Epithelial cell of prostate (primary cell): ENCODE measurements at regions not wholly inside any gene's neighbourhood (a gene's known extent, or its start where the extent isn't known, plus 50 kb on each side); places are given as distances from the start of the nearest gene placed in this dataset.
"Not testable (repeated sequence)": the region's sequence is repeated elsewhere in the genome, so short reads cannot be mapped to it uniquely, and the experiment has no call there.

Experiments
- DNase-seq: peaks from one replicate; pipeline ENCODE4 v3.0.0-alpha.2; 2011; ENCODE audit warnings: low read depth, low spot score
- H3K27ac ChIP-seq: fragments of 450-650 bp; 2 replicates; pipeline ENCODE4 v1.5.1; 2017; ENCODE audit warnings: mild to moderate bottlenecking

GRCh38 chr3:135622656-135623055 is 342.9 kb upstream of the PPP2R3A start:
- no peak for DNase-seq
- H3K27ac ChIP-seq, result no peak overlapping the region

- no peak overlapping the region for H3K27ac ChIP-seq
- DNase-seq, result no peak
These were observed 342.0 kb upstream of the PPP2R3A start for GRCh38 chr3:135623558-135623957.

- no peak for DNase-seq
- no peak overlapping the region for H3K27ac ChIP-seq
These were observed 338.5 kb upstream of the PPP2R3A start for GRCh38 chr3:135627057-135627456.

- DNase-seq, result no peak
These were observed 335.7 kb upstream of the PPP2R3A start for GRCh38 chr3:135629701-135630408.

GRCh38 chr3:135632556-135633065 is 332.9 kb upstream of the PPP2R3A start:
- DNase-seq, result no peak
- H3K27ac ChIP-seq, result no peak overlapping the region

More at GRCh38 chr3:135629701-135630408, 335.7 kb upstream of the PPP2R3A start:
- H3K27ac ChIP-seq, result no peak overlapping the region

- no peak for DNase-seq
- H3K27ac ChIP-seq, result no peak overlapping the region
These were observed 332.4 kb upstream of the PPP2R3A start for GRCh38 chr3:135633078-135633477.

- no peak for DNase-seq
- no peak overlapping the region for H3K27ac ChIP-seq
These were observed 328.9 kb upstream of the PPP2R3A start for GRCh38 chr3:135636596-135636995.

GRCh38 chr3:135637013-135637412 is 328.5 kb upstream of the PPP2R3A start:
- no peak for DNase-seq
- H3K27ac ChIP-seq, result no peak overlapping the region

GRCh38 chr3:135641761-135642160 is 323.8 kb upstream of the PPP2R3A start:
- DNase-seq, result no peak
- H3K27ac ChIP-seq, result no peak overlapping the region

GRCh38 chr3:135645541-135645940 is 320.0 kb upstream of the PPP2R3A start:
- DNase-seq, result no peak
- H3K27ac ChIP-seq, result no peak overlapping the region

GRCh38 chr3:135646873-135647272 is 318.7 kb upstream of the PPP2R3A start:
- DNase-seq, result no peak
- no peak overlapping the region for H3K27ac ChIP-seq

GRCh38 chr3:135649361-135649760 is 316.2 kb upstream of the PPP2R3A start:
- no peak for DNase-seq
- H3K27ac ChIP-seq, result no peak overlapping the region

GRCh38 chr3:135650309-135650708 is 315.2 kb upstream of the PPP2R3A start:
- H3K27ac ChIP-seq, result no peak overlapping the region
- no peak for DNase-seq

GRCh38 chr3:135652388-135652787 is 313.1 kb upstream of the PPP2R3A start:
- DNase-seq, result no peak
- H3K27ac ChIP-seq, result no peak overlapping the region

- no peak overlapping the region for H3K27ac ChIP-seq
- no peak for DNase-seq
These were observed 310.2 kb upstream of the PPP2R3A start for GRCh38 chr3:135655328-135655727.

- DNase-seq, H3K27ac ChIP-seq: not testable (repeated sequence)
These were observed 307.1 kb upstream of the PPP2R3A start for GRCh38 chr3:135658451-135658850.

GRCh38 chr3:135667061-135667460 is 298.5 kb upstream of the PPP2R3A start:
- no peak overlapping the region for H3K27ac ChIP-seq
- DNase-seq, result no peak

GRCh38 chr3:135674508-135674907 is 291.0 kb upstream of the PPP2R3A start:
- no peak for DNase-seq
- H3K27ac ChIP-seq, result no peak overlapping the region

GRCh38 chr3:135678386-135678785 is 287.1 kb upstream of the PPP2R3A start:
- no peak for DNase-seq
- no peak overlapping the region for H3K27ac ChIP-seq

- H3K27ac ChIP-seq, result no peak overlapping the region
- no peak for DNase-seq
These were observed 277.5 kb upstream of the PPP2R3A start for GRCh38 chr3:135688003-135688402.

GRCh38 chr3:135690664-135691063 is 274.9 kb upstream of the PPP2R3A start:
- no peak for DNase-seq
- no peak overlapping the region for H3K27ac ChIP-seq

- H3K27ac ChIP-seq, result no peak overlapping the region
- no peak for DNase-seq
These were observed 274.3 kb upstream of the PPP2R3A start for GRCh38 chr3:135691240-135691639.
